GM21737 (cell line): ENCODE measurements at regions not wholly inside any gene's neighbourhood (a gene's known extent, or its start where the extent isn't known, plus 50 kb on each side); places are given as distances from the start of the nearest gene placed in this dataset.
"Not testable (repeated sequence)": the region's sequence is repeated elsewhere in the genome, so short reads cannot be mapped to it uniquely, and the experiment has no call there.

ENCODE experiments used
- ATAC-seq: cut with Tn5 transposase; IDR thresholded peaks from one replicate; pipeline ENCODE4 v1.9.1; 2021; ENCODE audit warnings: mild to moderate bottlenecking, moderate library complexity; ENCODE audit not compliant: unreplicated experiment

GRCh38 chr6:44038543-44039065 lies 88.6 kb downstream of the MRPL14 start:
- ATAC-seq: no peak

GRCh38 chr6:44037847-44038542 lies 89.3 kb downstream of the MRPL14 start:
- ATAC-seq: no peak

GRCh38 chr6:44037276-44037675 lies 90.0 kb downstream of the MRPL14 start:
- ATAC-seq: not testable (repeated sequence)

- no peak for ATAC-seq
Observed at GRCh38 chr6:44036699-44037101, 90.6 kb downstream of the MRPL14 start.

GRCh38 chr6:44036196-44036595 lies 91.1 kb downstream of the MRPL14 start:
- no peak for ATAC-seq

- ATAC-seq: no peak
Observed at GRCh38 chr6:44035621-44036020, 91.6 kb downstream of the MRPL14 start.

GRCh38 chr6:44034931-44035345 lies 92.3 kb downstream of the MRPL14 start:
- ATAC-seq: no peak

GRCh38 chr6:44034391-44034861 lies 92.8 kb downstream of the MRPL14 start:
- no peak for ATAC-seq

GRCh38 chr6:44030812-44031454 lies 96.3 kb downstream of the MRPL14 start:
- no peak for ATAC-seq

DNA sequence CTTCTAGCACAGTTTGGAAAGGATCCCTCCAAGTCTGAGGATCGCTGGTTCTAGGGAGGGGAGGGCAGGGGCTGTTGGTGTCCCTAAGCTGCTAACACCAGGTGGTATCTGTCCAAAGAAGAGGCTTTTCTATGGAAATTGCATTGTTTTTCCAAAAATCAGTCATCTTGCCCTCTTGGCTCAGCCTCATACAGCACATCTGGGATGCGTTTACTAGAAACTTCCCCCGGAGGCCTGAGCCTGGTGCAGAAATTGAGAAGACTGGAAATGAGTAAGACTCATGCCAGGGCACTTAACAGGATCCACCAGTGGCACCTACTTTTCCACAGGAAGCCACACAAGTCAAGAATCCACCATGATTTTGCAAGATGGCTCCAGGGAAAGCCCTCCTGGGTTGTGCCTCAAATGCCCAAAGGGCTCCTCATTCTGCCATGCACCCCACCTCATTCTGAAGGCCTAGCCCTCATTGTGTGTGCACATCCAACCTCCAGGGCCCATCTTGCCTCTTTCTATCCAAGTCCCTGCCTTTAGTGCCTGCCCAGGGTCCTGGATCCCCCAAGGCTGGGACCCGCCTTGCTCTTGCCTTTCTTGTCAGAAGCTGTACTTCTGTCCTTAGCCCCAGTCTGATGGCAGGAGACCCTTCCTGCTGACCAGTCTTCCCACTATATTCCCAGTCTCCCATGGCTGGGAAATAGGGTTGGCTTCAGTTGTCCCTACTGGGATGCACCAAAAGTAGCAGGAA lies 97.6 kb downstream of the MRPL14 start:
- no peak for ATAC-seq

DNA sequence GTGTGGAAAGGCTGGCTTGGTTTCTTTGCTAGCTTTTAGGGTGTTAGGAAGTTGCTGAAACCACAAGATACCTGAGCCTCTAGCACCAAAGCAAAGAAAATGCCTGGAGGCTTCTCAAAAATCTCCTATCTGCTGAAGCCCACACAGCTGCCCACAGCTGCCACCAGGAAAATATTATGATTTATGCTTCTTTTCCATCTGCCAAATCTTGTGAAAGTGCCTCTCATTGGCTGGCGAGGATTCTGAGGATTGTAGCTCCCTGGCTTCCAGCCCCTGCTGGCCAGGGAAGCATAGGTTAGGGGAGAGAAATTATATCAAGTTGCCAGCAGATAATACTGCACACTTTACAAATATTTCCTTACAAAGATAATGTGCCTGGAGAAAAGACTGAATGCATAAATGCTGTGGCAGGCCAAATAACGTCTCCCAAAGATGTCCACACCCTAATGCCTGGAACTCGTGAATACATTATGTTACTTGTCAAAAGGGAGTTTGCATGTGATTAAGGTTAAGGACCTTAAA lies 98.4 kb downstream of the MRPL14 start:
- ATAC-seq: no peak

DNA sequence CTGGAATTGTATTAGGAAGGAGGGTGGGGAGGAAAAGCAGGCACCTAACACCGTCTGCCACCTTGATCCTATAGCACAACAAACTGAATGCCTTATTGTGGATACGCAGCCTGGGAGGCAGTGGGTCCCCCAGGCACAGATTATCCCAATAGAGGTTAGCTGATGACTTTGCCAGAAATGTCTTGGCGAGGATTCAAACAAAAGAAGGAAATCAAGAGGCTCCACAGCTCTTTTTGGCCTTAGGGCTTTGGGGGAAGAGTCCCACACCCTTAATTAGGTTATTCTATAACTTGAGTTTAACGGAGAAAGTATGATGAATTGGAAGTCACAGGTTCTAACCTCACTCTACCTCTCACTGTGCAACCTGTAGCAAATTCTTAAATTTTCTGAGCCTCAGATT lies 102.0 kb downstream of the MRPL14 start:
- ATAC-seq: no peak

- no peak for ATAC-seq
Observed at GRCh38 chr6:44024574-44025219, 102.6 kb downstream of the MRPL14 start.

DNA sequence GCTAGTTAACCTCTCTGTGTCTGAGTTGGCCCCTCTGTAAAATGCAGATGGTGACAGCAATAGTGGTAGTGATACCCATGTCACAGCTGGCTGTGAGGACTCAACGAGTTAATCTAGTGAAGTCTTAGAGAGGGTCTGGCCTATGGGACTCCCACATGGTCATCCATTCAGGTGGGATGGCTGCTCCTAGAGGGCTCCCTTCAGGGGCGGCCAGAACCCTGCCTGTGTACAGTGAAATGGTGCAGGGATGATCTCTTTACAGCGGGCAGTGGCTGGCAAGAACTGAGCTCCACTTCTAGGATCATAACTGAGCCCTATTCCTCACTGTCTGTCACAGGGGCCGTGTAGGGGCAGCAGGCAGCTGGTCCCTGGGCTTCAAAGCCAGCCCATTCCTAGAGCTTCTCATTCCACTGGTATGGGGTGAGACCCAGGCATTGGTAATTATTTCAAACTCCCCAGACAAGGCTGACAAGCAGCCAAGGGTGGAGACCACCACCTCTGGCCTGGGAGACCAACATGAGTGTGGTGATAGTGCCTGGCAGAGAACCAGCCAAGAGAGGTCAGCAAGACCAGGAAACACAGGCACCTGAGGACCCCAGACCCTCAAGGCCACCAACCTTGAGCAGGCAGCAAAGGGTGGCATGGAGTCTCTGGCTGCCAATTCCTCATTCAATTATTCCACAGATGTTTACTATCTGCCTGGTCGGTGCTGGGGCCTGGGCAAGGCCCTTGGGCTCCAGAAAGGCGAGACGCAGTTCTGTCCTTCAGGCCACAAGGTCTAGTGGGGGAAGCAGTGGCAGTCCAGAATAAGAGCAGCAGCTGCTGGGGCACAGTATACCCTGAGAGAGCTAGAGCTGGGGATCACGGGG lies 103.4 kb downstream of the MRPL14 start:
- no peak for ATAC-seq

DNA sequence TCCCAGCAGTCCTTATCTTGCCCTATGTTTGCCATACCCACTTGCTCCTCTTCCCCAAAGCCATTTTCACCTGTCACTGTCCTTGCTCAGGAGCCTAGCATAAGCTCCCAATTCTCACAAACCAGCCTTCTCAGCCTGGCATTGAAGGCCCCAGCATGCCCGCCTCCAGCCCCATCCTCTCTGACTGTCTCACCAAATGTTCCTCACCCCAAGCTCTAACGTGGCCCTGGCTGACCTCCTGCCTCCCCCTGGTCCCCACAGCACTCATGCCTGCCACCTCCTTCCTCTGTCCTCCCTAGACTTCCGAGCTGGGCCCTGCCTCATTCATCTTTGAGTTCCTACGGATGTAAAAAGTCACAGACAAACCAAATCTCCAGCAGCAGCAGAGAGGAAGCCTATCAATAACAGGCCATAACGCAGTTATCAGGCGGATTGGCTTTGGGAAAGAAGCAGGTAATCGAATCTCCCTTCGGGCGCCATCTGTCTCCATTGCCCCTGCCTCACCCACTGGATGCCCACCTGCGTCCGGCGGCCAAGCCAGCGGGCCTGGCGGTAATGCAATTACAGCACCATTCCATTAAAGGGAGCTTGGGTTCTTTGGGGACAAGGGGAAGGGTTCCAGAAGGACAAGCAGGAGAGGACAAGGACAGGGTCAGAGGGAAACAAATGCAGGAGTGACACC lies 104.4 kb downstream of the MRPL14 start:
- ATAC-seq: no peak

DNA sequence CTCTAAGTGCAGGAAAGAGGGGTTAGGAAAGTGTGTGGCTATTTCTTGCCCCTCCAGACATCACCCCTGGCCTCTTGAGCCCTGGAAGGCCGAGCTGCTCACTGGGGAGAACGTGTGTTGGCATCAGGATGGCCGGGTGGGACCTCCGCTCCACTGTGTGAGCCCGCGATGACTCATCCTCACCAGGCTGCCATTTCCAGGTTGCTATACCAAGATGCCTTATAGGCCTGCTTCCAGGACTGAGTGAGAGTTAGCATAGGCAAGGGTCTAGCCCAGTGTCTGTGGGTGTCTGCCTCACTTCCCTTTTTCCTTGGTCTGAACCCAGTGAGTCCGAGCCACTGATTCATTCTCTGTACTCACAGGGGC lies 105.0 kb downstream of the MRPL14 start:
- ATAC-seq: no peak

DNA sequence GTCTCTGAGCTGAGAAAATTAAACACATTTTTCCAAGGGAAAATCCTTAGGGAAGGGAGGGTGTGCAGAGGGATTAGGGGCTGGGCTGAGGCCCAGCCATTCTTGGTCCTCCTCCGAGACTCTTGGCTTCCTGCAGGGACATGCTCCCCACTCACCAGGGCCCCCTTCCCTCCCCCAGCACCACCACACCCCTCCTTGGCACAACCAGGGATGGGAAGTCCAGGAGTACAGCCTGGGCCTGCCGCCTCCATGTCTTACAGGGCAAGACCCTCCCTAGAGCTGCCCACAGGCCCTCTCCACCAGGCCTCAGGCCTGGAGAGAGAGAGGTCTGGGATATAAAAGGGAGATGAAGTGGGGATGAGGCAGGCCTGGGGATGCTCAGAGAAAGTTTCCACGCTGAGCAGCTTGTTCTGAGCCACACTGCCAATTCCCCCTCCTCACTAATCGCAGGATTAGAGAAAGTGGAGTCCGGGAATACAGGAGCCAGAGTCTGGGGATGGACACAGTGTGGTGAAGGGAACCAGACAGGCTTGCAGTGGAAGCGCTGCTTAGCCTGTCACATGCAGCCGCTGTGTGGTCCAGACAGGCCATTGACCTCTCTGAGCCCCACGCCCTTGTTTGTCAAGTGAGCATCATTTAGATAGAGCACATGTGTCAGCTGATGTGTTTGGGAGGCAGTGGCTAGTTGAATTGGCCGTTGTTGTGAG lies 105.5 kb downstream of the MRPL14 start:
- ATAC-seq: no peak

DNA sequence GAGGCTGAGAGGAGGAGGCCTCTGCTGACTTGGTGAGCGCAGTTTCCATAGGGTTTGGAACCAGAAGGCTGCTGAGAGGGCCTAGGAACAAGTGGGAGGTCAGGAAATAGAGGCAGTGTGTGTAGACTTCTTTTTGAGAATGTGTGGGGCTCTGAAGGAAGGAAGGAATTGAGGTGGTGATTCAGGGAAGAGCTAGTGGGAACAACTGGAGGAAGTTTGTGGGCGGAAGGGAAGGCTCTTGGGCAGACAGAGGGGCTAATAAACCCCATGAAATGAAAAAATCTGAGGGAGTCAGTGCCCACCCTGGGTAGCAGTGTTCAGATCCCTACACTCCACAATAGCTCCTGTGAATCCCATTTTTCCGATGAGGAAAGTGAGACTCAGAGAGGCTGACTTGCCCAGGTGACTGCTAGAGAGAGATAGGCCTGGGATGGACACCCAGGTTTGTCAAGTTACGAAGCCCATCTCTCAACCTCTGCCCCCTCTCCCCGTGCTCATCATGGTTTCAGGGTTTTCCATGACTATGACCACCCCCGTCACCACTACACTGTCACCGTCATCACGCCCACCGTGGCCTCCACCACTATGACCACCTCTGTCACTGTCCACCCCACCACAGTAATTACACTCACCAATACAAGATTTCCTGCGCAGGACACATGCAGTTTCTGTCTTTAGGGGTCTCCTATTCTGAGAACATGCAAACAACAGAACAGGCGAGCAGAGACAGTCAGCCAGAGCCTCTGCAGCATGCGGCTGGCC lies 106.4 kb downstream of the MRPL14 start:
- no peak for ATAC-seq
